ENCODE measurements at regions not wholly inside any gene's neighbourhood (a gene's known extent, or its start where the extent isn't known, plus 50 kb on each side); places are given as distances from the start of the nearest gene placed in this dataset.

GRCh38 chr16:5873221-5873620, 775.6 kb upstream of the EEF2KMT start:
- TF ChIP-seq POLR2A (IDR thresholded peaks at IDR 0.05) (no peak), CTCF (IDR thresholded peaks at IDR 0.05) (no peak), POLR2AphosphoS5 (IDR thresholded peaks at IDR 0.05; ENCODE audit: insufficient read depth in 1 of 2, low read depth in 1 of 2) (no peak)

Measured in vagina (tissue), 2 donors.